ENCODE measurements at regions not wholly inside any gene's neighbourhood (a gene's known extent, or its start where the extent isn't known, plus 50 kb on each side); places are given as distances from the start of the nearest gene placed in this dataset.

DNA sequence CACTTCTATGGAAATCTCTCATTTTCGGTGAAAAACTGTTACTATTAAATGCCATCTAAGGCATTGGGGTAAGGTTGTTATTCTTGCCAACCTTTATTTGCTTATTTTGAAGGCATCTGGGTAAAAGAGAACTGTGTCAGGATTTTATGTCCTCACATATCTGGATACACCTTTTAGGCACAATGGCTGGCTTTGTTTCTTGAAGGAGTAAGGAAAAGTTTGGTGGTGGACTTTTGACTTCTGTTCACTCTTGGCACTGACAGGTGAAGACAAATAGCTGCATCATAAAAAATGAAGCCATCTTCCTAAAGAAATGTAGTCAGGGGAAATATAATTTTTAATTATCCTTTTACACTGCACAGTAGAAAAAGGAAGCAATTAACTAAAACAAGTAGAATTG, 310.0 kb downstream of the CNTN3 start (continued):
- no peak for TF ChIP-seq SMAD4 (CRISPR knock-in tag; IDR thresholded peaks at IDR 0.05)
- TF ChIP-seq RORB (CRISPR knock-in tag; IDR thresholded peaks at IDR 0.05): no peak
- TF ChIP-seq SMAD3 (CRISPR knock-in tag; IDR thresholded peaks at IDR 0.05; ENCODE audit: borderline replicate concordance): no peak
- no peak for TF ChIP-seq NFE2L1 (CRISPR knock-in tag; IDR thresholded peaks at IDR 0.05)
- TF ChIP-seq FOXJ3 (CRISPR knock-in tag; IDR thresholded peaks at IDR 0.05; ENCODE audit: borderline replicate concordance): no peak

DNA sequence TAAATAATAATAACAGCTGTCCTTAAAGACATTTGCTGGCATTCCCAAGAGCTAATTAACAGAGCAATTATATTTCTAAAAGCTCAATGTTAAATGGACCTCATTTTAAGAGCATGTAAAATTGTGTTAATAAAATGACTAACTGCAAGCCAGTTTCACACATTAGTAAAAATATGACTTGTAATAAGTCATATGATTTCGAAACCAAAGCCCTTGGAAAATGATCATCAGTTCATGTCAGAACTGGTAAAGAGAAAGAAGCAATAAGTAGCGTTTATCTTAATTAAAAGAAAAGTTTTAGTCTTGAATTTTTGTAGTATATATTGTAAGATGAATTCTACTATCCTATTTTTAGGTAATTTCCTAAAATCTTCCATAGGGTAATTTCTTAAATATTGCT, 310.7 kb downstream of the CNTN3 start:
- ATAC-seq (no peak), DNase-seq (ENCODE audit: low spot score) (no peak)
- TF ChIP-seq ESRRA (CRISPR knock-in tag; IDR thresholded peaks at IDR 0.05; ENCODE audit: borderline replicate concordance): no peak
- TF ChIP-seq CTCF (IDR thresholded peaks at IDR 0.05): no peak
- TF ChIP-seq, protein P1, sequence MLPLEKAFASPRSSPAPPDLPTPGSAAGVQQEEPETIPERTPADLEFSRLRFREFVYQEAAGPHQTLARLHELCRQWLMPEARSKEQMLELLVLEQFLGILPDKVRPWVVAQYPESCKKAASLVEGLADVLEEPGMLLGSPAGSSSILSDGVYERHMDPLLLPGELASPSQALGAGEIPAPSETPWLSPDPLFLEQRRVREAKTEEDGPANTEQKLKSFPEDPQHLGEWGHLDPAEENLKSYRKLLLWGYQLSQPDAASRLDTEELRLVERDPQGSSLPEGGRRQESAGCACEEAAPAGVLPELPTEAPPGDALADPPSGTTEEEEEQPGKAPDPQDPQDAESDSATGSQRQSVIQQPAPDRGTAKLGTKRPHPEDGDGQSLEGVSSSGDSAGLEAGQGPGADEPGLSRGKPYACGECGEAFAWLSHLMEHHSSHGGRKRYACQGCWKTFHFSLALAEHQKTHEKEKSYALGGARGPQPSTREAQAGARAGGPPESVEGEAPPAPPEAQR (CRISPR knock-in tag; IDR thresholded peaks at IDR 0.05): no peak
- TF ChIP-seq TP53 (CRISPR knock-in tag; IDR thresholded peaks at IDR 0.05): no peak
- TF ChIP-seq IRF2 (CRISPR knock-in tag; IDR thresholded peaks at IDR 0.05; ENCODE audit: borderline replicate concordance, low read depth): no peak
- no peak for TF ChIP-seq TEAD1 (CRISPR knock-in tag; IDR thresholded peaks at IDR 0.05)
- TF ChIP-seq PREB (CRISPR knock-in tag; IDR thresholded peaks at IDR 0.05; ENCODE audit: borderline replicate concordance): no peak
- TF ChIP-seq, protein P2, sequence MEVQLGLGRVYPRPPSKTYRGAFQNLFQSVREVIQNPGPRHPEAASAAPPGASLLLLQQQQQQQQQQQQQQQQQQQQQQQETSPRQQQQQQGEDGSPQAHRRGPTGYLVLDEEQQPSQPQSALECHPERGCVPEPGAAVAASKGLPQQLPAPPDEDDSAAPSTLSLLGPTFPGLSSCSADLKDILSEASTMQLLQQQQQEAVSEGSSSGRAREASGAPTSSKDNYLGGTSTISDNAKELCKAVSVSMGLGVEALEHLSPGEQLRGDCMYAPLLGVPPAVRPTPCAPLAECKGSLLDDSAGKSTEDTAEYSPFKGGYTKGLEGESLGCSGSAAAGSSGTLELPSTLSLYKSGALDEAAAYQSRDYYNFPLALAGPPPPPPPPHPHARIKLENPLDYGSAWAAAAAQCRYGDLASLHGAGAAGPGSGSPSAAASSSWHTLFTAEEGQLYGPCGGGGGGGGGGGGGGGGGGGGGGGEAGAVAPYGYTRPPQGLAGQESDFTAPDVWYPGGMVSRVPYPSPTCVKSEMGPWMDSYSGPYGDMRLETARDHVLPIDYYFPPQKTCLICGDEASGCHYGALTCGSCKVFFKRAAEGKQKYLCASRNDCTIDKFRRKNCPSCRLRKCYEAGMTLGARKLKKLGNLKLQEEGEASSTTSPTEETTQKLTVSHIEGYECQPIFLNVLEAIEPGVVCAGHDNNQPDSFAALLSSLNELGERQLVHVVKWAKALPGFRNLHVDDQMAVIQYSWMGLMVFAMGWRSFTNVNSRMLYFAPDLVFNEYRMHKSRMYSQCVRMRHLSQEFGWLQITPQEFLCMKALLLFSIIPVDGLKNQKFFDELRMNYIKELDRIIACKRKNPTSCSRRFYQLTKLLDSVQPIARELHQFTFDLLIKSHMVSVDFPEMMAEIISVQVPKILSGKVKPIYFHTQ (CRISPR knock-in tag; IDR thresholded peaks at IDR 0.05): no peak
- TF ChIP-seq, protein P3, sequence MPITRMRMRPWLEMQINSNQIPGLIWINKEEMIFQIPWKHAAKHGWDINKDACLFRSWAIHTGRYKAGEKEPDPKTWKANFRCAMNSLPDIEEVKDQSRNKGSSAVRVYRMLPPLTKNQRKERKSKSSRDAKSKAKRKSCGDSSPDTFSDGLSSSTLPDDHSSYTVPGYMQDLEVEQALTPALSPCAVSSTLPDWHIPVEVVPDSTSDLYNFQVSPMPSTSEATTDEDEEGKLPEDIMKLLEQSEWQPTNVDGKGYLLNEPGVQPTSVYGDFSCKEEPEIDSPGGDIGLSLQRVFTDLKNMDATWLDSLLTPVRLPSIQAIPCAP (CRISPR knock-in tag; IDR thresholded peaks at IDR 0.05): no peak
- no peak for TF ChIP-seq CREB1 (CRISPR knock-in tag; IDR thresholded peaks at IDR 0.05)
- TF ChIP-seq ZNF121 (CRISPR knock-in tag; IDR thresholded peaks at IDR 0.05): no peak
- TF ChIP-seq, protein P4, sequence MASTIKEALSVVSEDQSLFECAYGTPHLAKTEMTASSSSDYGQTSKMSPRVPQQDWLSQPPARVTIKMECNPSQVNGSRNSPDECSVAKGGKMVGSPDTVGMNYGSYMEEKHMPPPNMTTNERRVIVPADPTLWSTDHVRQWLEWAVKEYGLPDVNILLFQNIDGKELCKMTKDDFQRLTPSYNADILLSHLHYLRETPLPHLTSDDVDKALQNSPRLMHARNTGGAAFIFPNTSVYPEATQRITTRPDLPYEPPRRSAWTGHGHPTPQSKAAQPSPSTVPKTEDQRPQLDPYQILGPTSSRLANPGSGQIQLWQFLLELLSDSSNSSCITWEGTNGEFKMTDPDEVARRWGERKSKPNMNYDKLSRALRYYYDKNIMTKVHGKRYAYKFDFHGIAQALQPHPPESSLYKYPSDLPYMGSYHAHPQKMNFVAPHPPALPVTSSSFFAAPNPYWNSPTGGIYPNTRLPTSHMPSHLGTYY (CRISPR knock-in tag; IDR thresholded peaks at IDR 0.05): no peak
- TF ChIP-seq ZNF423 (CRISPR knock-in tag; IDR thresholded peaks at IDR 0.05): no peak
- no peak for TF ChIP-seq ZNF232 (CRISPR knock-in tag; IDR thresholded peaks at IDR 0.05)
- no peak for TF ChIP-seq JUN (CRISPR knock-in tag; IDR thresholded peaks at IDR 0.05)
- Mint-ChIP-seq H3K27me3 (ENCODE audit: low read depth) (no peaks in the 10 kb centered on the region), H3K4me1 (no peaks in the 10 kb centered on the region), H3K27ac (no peak overlapping the region), H3K36me3 (no peaks in the 10 kb centered on the region), H3K4me3 (no peak overlapping the region), H3K9me3 (no peaks in the 10 kb centered on the region)
- ChIA-PET CTCF (no interaction called here), POLR2A (no interaction called here)
